ENCODE measurements at regions not wholly inside any gene's neighbourhood (a gene's known extent, or its start where the extent isn't known, plus 50 kb on each side); places are given as distances from the start of the nearest gene placed in this dataset.
"Not testable (repeated sequence)": the region's sequence is repeated elsewhere in the genome, so short reads cannot be mapped to it uniquely, and the experiment has no call there.

DNA sequence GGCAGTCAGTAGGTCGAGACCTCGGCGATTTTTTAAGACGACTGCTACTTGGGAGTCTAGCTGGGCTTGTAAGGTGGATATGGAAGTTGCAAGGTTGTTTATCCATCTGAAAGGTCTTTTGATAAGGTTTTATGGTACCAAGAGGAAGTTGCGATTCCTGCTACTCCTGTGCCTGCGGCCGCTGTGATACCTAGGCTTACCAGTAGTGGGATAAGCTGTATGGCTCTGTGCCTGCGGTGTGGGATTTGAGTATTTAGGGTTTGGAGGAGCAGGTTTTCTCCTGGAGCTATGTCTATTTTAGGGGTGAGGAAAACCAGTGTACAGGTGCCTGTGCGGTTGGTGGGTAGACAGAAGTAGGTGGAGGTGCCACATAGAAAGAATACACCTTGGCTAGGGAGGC, 1059.8 kb downstream of the SI start:
- Histone ChIP-seq H3K4me1 (no peaks in the 10 kb centered on the region), H3K27me3 (no peaks in the 10 kb centered on the region), H3K36me3 (no peaks in the 10 kb centered on the region), H3K9me3 (no peaks in the 10 kb centered on the region), H3K4me3 (no peak overlapping the region), H3K27ac (replicated peaks in 1 of 4) (no peak overlapping the region)
- WGBS: 93% methylated on average over 9 of the region's 9 CpGs
- intact Hi-C loops (cut with DNase I): no loop called here
- DNase-seq (ENCODE audit: extremely low spot score): no peak
- TF ChIP-seq EP300 (IDR thresholded peaks at IDR 0.05) (no peak), POLR2AphosphoS5 (IDR thresholded peaks at IDR 0.05) (no peak), POLR2A (IDR thresholded peaks at IDR 0.05; ENCODE audit: low read depth) (no peak)
- TF ChIP-seq, protein P1, sequence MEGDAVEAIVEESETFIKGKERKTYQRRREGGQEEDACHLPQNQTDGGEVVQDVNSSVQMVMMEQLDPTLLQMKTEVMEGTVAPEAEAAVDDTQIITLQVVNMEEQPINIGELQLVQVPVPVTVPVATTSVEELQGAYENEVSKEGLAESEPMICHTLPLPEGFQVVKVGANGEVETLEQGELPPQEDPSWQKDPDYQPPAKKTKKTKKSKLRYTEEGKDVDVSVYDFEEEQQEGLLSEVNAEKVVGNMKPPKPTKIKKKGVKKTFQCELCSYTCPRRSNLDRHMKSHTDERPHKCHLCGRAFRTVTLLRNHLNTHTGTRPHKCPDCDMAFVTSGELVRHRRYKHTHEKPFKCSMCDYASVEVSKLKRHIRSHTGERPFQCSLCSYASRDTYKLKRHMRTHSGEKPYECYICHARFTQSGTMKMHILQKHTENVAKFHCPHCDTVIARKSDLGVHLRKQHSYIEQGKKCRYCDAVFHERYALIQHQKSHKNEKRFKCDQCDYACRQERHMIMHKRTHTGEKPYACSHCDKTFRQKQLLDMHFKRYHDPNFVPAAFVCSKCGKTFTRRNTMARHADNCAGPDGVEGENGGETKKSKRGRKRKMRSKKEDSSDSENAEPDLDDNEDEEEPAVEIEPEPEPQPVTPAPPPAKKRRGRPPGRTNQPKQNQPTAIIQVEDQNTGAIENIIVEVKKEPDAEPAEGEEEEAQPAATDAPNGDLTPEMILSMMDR (IDR thresholded peaks at IDR 0.05): no peak

DNA sequence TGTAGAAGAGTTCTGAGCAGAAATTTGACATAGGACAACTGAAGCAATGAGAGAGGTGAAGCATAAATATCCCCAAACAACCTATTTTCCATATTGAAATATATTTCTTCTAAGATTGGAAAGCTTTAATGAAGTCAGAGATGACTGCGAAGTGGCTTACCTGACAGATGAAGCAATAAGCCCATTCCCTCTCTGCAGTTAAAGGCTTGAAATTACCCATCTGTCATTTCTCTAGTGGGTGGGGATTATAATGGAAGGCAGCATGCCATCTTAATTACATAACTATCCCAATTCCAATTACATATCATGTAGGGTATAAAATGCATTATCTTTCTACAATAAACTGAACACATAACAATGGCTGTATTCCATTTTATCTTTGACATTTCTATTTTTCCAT, 1070.5 kb downstream of the SI start:
- WGBS: 88% methylated on average over 1 of the region's 1 CpG
- Histone ChIP-seq H3K4me1 (no peaks in the 10 kb centered on the region), H3K27ac (replicated peaks in 1 of 4) (no peak overlapping the region), H3K36me3 (no peaks in the 10 kb centered on the region), H3K27me3 (no peaks in the 10 kb centered on the region), H3K9me3 (no peaks in the 10 kb centered on the region), H3K4me3 (no peak overlapping the region)
- TF ChIP-seq EP300 (IDR thresholded peaks at IDR 0.05) (no peak), POLR2A (IDR thresholded peaks at IDR 0.05; ENCODE audit: low read depth) (no peak), POLR2AphosphoS5 (IDR thresholded peaks at IDR 0.05) (no peak)
- TF ChIP-seq, protein P1 (IDR thresholded peaks at IDR 0.05): no peak
- no peak for DNase-seq (ENCODE audit: extremely low spot score)
- intact Hi-C loops (cut with DNase I): no loop called here

DNA sequence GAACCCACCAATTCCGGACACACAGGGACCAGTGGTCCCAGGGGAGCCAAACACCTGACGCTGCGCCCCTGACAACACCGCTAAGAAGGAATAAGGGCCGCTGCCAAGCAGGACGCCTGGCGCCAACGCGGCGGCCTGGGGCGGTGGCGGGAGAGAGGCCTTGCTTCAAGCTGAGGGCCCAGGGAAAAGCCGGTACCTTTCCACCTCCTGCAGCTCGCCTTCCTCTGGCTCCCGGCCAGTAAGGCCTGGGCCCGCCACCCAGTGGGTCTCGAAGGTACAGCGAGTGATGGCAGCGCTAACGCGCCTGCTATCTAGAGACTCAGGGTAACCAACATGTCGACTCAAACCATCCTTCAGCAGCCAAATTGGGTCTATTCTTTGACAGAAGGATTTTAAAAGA, 1074.1 kb downstream of the SI start:
- WGBS: 96% methylated on average over 22 of the region's 22 CpGs
- Histone ChIP-seq H3K4me3 (no peak overlapping the region), H3K27me3 (no peaks in the 10 kb centered on the region), H3K9me3 (no peaks in the 10 kb centered on the region), H3K36me3 (no peaks in the 10 kb centered on the region), H3K4me1 (no peaks in the 10 kb centered on the region), H3K27ac (replicated peaks in 1 of 4) (no peak overlapping the region)
- TF ChIP-seq POLR2AphosphoS5 (IDR thresholded peaks at IDR 0.05) (no peak), POLR2A (IDR thresholded peaks at IDR 0.05; ENCODE audit: low read depth) (no peak), EP300 (IDR thresholded peaks at IDR 0.05) (no peak)
- TF ChIP-seq, protein P1 (IDR thresholded peaks at IDR 0.05): no peak
- DNase-seq (ENCODE audit: extremely low spot score): no peak
- intact Hi-C loops (cut with DNase I): no loop called here

DNA sequence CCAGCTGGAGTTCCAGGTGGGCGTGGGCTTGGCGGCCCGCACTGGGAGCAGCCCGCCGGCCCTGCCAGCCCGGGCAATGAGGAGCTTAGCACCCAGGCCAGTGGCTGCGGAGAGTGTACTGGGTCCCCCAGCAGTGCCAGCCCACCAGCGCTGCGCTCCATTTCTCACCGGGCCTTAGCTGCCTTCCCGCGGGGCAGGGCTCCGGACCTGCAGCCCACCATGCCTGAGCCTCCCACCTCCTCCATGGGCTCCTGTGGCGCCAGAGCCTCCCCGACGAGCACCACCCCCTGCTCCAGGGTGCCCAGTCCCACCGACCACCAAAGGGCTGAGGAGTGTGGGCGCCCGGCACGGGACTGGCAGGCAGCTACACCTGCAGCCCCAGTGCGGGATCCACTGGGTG, 1075.3 kb downstream of the SI start:
- H3K27me3 ChIP-seq; DNase-seq (ENCODE audit: extremely low spot score); H3K4me1 ChIP-seq; H3K4me3 ChIP-seq; H3K27ac ChIP-seq (replicated peaks in 1 of 4); H3K9me3 ChIP-seq; H3K36me3 ChIP-seq; intact Hi-C loops (cut with DNase I): not testable (repeated sequence)
- WGBS: no CpG with 5 or more reads among the region's 21 CpGs

DNA sequence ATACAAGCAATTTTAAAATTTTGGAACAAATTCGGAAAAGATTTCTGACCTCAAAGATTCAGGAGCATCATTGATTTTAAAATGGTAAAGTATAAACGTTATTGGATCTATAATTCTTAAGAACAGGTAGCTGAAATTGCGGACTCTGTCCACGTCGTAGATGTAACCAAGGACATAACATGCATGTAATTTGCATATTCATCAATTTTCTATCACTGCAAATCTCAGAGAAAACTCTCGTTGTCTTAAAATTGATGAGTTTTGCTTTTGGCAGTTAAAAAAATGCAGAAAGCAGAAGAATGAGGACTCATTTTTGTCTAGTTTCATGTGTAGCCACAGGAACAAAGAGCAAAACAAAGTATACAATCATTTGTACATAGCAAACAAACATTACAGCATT, 1094.4 kb downstream of the SI start:
- intact Hi-C loops (cut with DNase I): no loop called here
- WGBS: 88% methylated on average over 6 of the region's 6 CpGs
- no peak for DNase-seq (ENCODE audit: extremely low spot score)

More for the DNA sequence above, 1094.4 kb downstream of the SI start:
- H3K27me3 ChIP-seq: no peaks in the 10 kb centered on the region
- H3K4me3 ChIP-seq: no peak overlapping the region
- TF ChIP-seq EP300 (IDR thresholded peaks at IDR 0.05): no peak
- TF ChIP-seq POLR2A (IDR thresholded peaks at IDR 0.05; ENCODE audit: low read depth): no peak
- TF ChIP-seq, protein P1 (IDR thresholded peaks at IDR 0.05): no peak
- TF ChIP-seq POLR2AphosphoS5 (IDR thresholded peaks at IDR 0.05): no peak
- no peaks in the 10 kb centered on the region for H3K36me3 ChIP-seq
- no peak overlapping the region for H3K27ac ChIP-seq (replicated peaks in 1 of 4)
- H3K9me3 ChIP-seq: no peaks in the 10 kb centered on the region
- no peaks in the 10 kb centered on the region for H3K4me1 ChIP-seq
